ENCODE measurements at regions not wholly inside any gene's neighbourhood (a gene's known extent, or its start where the extent isn't known, plus 50 kb on each side); places are given as distances from the start of the nearest gene placed in this dataset.

DNA sequence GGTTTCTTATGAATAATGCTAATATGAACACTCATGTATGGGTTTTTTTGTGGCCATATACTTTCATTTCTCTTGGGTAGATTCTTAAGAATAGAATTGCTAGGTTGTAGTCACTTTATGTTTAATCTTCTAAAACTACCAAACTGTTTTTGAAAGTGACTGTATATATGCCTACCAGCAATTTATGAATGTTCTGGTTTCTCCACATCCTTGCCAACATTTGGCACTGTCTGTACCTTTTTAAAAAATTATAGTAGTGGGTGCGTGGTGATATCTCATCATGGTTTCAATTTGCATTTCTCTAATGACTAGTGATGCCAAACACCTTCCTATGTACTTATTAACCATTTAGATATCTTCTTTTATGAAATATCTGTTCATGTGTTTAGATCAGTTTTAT, 110.6 kb upstream of the RIOK3 start:
- DNase-seq (ENCODE audit: low read depth, low spot score), result no peak

DNA sequence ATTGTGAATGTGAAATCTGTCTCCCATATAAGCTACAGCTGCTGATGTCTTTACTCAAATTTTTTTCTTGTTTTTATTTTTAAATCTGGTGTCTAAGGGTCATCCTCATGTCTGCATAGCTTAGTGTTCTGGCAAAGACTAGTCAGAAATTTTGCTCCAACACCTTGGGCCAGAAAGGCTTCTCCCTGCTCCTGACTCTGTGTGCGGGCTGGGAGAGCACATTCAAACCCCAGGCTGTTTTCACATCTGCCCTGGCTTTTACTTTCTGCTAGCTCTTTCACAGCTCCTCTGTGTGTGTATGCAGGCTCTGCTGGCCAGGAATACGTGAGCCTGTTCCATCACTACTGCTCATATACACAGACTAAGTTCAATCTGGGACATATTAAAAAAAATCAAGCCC, 102.9 kb upstream of the RIOK3 start:
- no peak for DNase-seq (ENCODE audit: low read depth, low spot score)

GRCh38 chr18:23351521-23351920, 101.6 kb upstream of the RIOK3 start:
- no peak for DNase-seq (ENCODE audit: low read depth, low spot score)

DNA sequence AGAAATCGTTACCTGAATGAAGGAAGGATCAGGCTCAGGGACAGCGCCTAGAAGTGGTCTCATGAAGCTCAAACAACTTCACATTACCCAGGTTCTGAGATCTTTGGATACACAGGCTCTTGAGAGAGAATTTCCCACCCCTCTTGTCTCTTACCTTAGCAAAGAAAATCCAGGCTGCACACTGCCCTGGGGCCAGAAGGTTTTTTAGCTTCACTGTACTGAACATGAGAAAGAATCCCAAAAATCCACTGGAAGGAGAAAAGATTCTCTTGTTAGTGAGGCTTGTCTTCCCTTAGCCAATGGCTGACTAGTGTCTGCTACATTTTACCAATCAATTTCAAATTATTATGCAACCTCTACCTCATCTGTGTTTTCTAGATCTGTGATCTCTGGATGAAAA, 101.0 kb upstream of the RIOK3 start:
- DNase-seq (ENCODE audit: low read depth, low spot score), result no peak

GRCh38 chr18:23353459-23353858, 99.6 kb upstream of the RIOK3 start:
- no peak for DNase-seq (ENCODE audit: low read depth, low spot score)

DNA sequence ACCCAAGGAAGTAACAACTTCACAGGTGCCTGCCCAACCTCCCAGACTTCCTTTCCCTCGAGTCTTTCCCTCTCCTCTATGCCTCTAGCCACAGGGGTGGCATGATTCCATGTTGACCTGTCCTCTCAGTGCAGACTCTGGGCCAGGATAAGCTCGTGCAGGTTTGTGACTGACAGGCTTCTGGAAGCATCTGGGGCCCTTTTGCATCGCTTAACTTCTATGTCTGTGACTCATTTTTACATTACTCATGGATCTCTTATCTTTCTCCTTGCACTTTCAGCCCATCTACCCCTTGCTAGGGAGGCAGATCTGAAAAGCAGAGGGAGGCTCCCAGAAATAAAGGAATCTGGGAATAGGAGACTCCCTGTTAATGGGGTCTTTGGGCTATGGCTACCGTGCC, 98.5 kb upstream of the RIOK3 start:
- DNase-seq (ENCODE audit: low read depth, low spot score), result peak; percentile 70

GRCh38 chr18:23355206-23355605, 97.9 kb upstream of the RIOK3 start:
- no peak for DNase-seq (ENCODE audit: low read depth, low spot score)

- no peak for DNase-seq (ENCODE audit: low read depth, low spot score)
Measured at GRCh38 chr18:23356424-23356823, 96.7 kb upstream of the RIOK3 start.

GRCh38 chr18:23356915-23357601, 96.0 kb upstream of the RIOK3 start:
- DNase-seq (ENCODE audit: low read depth, low spot score), result peak; percentile 67

DNA sequence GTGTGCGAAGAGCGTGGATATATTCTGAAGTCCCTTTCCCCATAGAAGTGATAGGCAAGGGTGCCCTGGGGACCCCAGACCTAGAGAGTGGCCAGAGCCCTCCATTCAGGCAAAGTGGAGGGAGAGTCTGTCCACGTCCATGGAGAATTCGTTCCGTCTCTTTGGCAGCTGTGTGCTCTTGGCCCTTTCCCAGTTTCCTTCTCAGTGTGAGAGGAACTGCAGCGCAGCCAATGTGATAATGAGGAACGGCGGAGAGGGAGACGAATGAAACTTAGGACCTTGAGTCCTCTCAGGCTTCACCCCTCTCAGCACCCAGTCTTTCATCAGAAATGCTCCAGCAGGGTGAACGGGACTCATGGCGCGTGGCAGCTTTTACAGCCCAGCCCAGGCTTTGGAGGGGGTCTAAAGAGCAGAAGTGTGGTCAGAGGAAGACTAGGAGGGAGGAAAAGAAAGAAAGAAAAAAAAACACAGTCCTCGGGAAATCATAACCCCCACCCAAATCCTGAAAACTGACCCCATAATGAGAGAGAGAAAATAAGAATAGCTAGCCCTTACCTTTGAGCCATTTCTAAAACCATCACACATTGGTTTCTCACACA, 95.0 kb upstream of the RIOK3 start:
- peak; percentile 64 for DNase-seq (ENCODE audit: low read depth, low spot score)

DNA sequence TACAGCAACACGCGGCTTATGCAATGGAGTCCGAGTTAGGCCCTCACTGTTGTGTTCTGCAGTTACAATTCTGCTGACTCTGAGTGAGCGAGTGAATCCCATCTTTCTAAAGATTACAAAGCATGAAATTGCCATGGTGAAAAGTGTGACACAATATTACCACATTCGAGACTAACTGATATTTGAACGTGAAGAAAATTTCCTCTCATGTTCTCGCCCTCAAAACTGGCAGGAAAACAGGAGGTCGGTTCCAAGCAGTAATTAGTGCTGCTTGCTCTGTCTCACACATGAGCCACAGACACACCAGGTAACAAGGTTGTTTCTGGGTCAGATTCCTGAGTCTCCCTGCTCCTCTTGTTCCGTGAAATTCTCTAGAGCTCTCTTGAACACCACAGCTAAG, 93.7 kb upstream of the RIOK3 start:
- DNase-seq (ENCODE audit: low read depth, low spot score), result no peak

DNA sequence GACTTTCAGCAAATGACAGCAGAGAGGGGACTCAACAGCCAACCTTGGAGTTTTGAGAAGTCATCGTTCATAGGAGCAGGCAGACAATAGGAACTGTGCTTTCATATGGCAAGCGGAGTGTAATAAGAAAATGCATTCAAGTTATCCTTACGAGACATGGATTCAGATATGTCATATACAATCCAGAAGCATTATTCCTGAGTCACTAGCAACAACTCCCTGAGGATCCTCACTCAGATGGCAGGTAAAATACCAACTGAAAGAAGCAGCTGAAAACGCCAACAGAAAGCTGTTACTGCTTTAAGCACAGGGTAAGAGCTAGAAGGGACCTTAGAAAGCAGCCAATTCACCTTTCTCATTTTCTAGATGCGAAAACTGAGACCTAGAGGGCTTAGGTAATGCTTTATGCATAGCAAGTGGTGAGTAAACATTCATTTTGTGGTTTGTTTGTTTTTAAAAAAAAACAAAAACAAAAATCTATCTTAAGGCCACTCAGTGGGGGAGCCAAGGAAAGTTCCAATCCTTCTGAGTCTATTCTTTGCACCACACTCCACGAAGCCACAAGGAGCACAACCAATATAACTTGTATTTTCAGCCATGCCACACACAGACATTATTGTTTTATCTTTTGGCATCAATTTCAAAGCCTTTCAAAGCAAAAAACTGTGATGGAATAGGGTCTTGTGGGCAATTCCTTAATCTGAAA, 89.1 kb upstream of the RIOK3 start:
- peak; percentile 63 for DNase-seq (ENCODE audit: low read depth, low spot score)

DNA sequence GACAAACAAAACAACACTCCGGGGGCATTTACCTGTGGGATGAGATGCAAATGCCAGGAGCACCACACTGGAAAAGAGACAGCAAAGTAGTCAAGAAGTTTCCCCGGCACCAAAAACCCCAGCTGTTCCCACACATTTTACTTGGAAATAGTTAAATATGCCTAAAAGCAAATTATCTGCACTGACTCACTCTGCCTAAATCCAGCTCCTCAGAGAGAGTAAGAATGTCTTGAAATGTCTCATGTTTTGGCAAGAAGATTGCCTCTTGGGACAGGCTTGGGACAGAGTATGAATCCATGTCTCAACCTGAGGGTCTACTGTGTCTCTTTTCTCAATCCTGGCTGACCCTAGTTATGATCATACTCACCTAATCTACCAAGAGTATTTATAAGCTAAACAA, 87.5 kb upstream of the RIOK3 start:
- peak; percentile 46 for DNase-seq (ENCODE audit: low read depth, low spot score)

GRCh38 chr18:23369266-23369665, 83.8 kb upstream of the RIOK3 start:
- DNase-seq (ENCODE audit: low read depth, low spot score), result no peak

- DNase-seq (ENCODE audit: low read depth, low spot score), result no peak
Measured at GRCh38 chr18:23373570-23373969, 79.5 kb upstream of the RIOK3 start.

DNA sequence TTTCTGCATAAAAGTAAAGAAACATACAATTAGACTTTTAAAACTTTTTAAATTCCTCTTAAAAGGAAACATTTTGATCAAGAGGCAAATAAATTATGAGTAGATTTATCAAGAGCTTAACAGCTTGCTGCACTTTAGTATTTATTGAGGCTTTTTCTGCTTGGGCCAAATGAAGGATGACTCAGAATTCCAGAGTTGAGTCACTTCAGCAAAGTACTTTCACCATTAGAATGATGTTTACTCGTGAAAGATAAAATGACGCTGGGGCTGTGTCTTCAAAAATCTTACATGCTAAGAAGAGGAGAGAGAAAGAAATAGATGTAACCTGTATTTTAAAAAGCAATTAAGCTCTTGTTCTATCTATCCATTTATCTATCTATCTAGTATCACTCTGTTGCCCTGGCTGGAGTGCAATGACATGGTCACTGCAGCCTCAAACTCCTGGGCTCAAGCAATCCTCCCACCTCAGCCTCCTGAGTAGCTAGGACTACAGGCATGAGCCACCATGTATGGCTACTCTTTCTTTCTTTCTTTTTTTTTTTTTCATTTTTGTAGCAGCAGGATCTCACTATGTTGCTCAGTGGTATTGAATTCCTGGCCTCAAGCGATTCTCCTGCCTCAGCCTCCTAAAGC, 75.3 kb upstream of the RIOK3 start:
- peak; percentile 85 for DNase-seq (ENCODE audit: low read depth, low spot score)

GRCh38 chr18:23378302-23378686, 74.8 kb upstream of the RIOK3 start:
- no peak for DNase-seq (ENCODE audit: low read depth, low spot score)

GRCh38 chr18:23380001-23380550, 73.0 kb upstream of the RIOK3 start:
- peak; percentile 88 for DNase-seq (ENCODE audit: low read depth, low spot score)

GRCh38 chr18:23380817-23381216, 72.3 kb upstream of the RIOK3 start:
- DNase-seq (ENCODE audit: low read depth, low spot score), result no peak

- no peak for DNase-seq (ENCODE audit: low read depth, low spot score)
Measured at GRCh38 chr18:23383494-23383893, 69.6 kb upstream of the RIOK3 start.

DNA sequence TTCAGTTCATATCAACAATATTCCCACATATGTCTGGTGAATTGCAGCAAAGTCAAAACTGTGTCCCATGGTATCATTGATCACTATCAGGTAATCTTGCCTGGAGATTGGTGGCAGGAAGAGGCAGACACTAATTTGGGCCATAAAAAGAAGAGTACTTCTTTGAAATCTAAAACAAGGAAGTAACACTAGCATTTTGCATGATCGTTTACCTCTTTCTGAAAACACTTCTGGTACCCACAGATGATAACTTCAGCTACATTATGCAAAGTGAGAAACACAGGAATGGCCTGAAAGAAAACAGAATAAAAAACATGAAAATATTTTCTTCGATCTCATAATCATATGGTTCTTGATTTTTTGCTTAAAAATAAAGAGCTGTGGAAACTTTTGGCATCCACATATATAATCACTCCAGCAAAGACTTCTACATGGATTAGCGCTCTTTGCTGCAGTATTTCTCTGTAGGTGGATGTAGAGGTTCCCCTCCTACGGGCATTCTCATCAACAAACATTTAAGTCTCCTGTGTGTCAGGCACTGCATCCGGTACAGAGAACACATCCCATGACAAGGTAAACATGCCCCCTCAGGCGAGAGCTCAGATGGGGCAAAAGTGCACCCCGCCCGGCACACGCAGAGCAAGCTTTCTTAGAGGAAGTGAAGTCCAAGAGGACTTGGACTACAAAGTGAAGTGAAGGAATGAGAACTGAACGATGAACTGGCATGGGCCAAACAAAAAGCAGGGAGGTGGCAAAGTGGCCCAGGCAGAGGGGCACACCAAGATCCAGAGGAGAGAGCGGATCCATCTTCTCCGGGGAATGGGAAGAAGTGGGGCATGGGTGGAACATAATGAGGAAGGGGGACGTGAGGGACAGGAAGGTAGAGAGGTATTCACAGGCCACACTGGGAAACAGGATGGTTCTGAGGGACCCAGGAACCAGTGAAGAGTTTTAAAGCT, 68.0 kb upstream of the RIOK3 start:
- DNase-seq (ENCODE audit: low read depth, low spot score), result no peak
